Fibroblast of the conjunctiva (primary cell): ENCODE measurements at regions not wholly inside any gene's neighbourhood (a gene's known extent, or its start where the extent isn't known, plus 50 kb on each side); places are given as distances from the start of the nearest gene placed in this dataset.
"Not testable (repeated sequence)": the region's sequence is repeated elsewhere in the genome, so short reads cannot be mapped to it uniquely, and the experiment has no call there.

ENCODE experiments used
- DNase-seq: peaks from one replicate; pipeline ENCODE4 v3.0.0-alpha.2; 2010; ENCODE audit warnings: low read depth

DNA sequence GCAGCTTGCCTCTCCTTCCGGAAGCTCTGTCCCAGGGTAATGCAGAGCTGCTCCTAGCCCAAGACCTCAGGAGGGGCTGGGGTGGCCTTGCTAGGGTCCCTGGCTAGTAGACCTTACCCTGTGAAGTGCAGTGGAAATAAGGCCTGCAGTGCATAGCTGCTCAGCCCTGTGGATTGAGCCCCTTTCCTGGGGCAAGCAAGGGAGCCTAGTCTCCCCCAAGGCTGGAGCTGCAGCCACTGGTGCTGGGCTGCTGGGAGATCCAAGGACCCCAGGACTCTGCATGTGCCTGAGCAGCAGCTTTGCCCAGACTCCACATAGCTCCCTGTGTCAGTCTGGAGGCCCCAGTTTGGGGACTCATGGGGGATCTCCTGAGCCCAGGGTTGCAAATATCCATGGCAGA, 57.9 kb downstream of the FANCF start:
- DNase-seq, result no peak

GRCh38 chr11:22566293-22566692, 59.3 kb downstream of the FANCF start:
- DNase-seq, result no peak

- DNase-seq, result no peak
Measured at GRCh38 chr11:22561283-22561682, 64.3 kb downstream of the FANCF start.

GRCh38 chr11:22559416-22559815, 66.2 kb downstream of the FANCF start:
- no peak for DNase-seq

DNA sequence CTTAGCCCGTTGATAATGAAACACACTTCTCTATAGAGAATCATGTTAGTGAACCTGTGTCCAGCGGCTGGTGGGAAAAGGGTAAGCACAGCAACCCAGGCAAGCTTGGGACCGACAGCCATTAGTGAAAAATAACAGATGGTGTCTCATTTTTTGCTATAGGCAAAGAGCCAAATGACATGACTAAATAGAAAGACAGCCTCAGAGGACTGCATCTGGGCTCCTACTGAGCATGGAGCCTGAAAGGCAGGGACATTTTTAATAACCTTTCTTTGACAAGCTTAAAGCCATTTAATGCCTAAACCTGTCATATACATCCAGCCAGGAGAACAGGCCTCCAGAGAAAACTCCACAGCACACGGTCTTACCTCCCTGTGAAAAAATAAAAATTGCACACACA, 67.0 kb downstream of the FANCF start:
- no peak for DNase-seq

GRCh38 chr11:22556381-22556780, 69.2 kb downstream of the FANCF start:
- no peak for DNase-seq

GRCh38 chr11:22555881-22556280, 69.7 kb downstream of the FANCF start:
- DNase-seq, result no peak

GRCh38 chr11:22554221-22554620, 71.4 kb downstream of the FANCF start:
- DNase-seq, result no peak

DNA sequence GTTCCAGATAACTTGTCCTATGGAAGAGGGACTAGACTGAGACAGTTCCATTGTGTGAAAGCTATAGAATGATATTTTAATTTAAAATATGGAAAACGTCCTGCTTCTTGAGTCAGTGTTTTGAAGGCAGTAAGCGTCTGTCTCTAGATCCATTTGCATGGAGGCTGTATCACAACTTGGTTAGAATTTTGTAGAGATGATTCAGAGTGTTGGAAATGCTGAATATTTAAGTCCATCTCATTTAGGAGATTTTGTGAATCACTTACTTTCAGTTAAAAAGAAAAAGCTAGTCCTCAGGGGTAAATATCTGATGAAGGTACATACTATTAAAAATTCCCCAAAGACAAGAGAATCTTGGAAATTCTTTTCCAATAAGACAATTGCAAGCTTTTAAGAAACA, 72.7 kb downstream of the FANCF start:
- DNase-seq, result no peak

GRCh38 chr11:22546746-22547145, 78.9 kb downstream of the FANCF start:
- DNase-seq, result no peak

- DNase-seq, result no peak
Measured at GRCh38 chr11:22543261-22543660, 82.4 kb downstream of the FANCF start.

- DNase-seq, result peak; percentile 32
Measured at GRCh38 chr11:22539821-22540256, 85.8 kb downstream of the FANCF start.

GRCh38 chr11:22536071-22536470, 89.6 kb downstream of the FANCF start:
- no peak for DNase-seq

DNA sequence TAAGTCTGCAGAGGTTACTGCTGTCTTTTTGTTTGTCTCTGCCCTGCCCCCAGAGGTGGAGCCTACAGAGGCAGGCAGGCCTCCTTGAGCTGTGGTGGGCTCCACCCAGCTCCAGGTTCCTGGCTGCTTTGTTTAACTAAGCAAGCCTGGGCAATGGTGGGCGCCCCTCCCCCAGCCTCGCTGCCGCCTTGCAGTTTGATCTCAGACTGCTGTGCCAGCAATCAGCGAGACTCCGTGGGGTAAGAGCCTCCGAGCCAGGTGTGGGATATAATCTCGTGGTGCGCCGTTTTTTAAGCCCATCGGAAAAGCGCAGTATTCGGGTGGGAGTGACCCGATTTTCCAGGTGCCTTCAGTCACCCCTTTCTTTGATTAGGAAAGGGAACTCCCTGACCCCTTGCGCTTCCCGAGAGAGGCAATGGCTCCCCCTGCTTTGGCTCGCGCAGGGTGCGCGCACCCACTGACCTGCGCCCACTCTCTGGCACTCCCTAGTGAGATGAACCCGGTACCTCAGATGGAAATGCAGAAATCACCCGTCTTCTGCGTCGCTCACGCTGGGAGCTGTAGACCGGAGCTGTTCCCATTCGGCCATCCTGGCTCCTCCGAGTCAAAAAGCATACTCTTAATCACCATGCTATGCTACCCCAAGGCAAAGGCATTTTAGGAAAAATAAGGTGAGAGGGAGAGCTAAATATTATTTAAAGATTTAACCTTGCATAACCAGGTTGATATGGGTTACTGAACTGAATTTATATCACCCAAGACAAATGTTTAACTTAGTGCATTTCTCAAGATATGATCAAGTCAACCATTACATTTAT, 96.8 kb downstream of the FANCF start:
- not testable (repeated sequence) for DNase-seq

DNA sequence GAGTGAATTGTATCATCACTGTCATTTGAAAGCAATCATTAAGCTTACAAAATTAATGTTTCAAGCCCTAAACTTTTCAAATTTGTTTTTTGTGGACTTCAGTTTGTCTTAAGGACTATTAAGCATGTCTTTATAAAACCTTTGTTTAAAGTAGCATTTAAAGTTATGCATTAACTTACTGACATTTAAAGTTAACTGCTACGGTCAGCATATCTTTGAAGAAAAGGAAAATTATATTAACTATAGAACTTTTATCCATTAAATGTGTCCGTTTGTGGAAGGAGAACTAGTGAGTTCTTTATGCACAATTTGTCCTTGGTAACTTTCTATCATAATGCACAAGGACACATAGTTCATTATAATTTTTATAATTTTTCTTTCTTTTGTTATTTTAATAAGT, 103.4 kb downstream of the FANCF start:
- no peak for DNase-seq

- DNase-seq, result peak; percentile 66
Measured at GRCh38 chr11:22521226-22521625, 104.4 kb downstream of the FANCF start.

- DNase-seq, result peak; percentile 29
Measured at GRCh38 chr11:22520521-22520920, 105.1 kb downstream of the FANCF start.

DNA sequence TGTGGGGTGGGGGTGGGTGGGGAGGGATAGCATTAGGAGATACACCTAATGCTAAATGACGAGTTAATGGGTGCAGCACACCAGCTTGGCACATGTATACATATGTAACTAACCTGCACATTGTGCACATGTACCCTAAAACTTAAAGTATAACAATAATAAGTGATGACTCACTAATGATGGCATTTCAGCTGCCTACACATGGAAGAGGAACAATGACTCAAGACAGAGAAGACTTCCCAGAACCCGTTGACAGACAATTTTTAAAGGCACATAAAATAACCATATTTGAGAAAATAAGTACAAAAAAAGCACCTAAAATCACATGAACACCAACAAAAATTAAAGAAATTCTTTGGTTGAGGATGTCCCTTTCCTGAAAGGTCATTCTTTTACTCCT, 107.3 kb downstream of the FANCF start:
- not testable (repeated sequence) for DNase-seq

GRCh38 chr11:22516111-22516510, 109.5 kb downstream of the FANCF start:
- DNase-seq, result no peak

GRCh38 chr11:22512457-22512856, 113.2 kb downstream of the FANCF start:
- no peak for DNase-seq

- peak; percentile 63 for DNase-seq
Measured at GRCh38 chr11:22510741-22511140, 114.9 kb downstream of the FANCF start.

DNA sequence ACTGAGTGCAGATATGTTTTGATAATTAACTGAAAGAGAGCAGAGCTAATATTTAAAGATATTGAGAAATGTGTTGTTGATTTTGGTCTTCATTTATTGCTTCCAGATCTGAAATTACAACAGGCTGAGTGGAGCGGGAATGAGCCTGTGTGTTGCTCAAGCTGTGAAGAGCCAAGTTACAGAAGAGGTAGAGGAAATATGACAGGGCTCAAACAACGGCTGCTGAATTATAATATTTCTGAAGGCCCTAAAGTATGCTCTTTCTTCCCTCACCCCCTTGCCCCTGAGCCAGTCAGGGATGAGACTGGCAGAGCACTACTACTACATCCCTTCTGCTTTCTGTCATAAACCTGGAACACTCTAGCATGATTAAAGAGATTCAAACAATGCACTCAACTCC, 115.6 kb downstream of the FANCF start:
- peak; percentile 6 for DNase-seq

DNA sequence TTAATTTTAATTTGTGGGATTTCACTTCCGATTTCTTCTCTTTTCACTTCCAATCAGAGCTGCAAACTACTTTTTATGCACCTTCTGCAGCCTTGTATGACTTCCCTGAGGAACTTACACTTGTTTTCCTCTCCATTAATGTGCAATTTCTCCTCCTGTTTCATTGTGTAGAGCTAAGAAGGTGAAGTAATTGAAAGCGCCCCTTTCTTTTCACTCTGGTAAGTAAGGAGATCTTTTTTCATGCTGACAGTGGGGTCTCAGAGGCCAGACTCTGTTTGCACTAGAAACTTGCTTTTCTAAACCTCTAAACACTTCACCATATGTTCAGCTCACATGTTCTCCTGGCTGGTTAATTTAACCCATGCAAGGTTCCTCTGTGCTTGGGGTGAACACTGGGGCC, 117.0 kb downstream of the FANCF start:
- no peak for DNase-seq

DNA sequence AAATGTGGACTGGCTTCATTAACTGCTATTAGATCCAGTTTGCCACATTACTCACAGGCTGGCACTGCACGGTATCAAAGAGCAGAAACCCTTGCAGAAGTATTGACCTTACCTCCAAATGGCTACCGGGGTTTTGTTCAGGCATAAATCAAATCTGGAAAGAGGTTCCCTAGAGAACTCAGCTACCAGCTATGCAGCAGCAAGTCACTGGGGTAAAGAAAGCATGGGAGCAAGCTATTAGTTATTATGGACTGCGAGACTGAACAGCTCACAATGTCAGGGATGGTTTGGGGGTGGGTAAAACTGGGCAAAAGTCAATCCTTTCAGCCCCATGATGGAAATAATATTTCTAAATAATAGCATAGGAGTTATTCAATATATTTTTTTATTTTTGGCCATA, 128.1 kb downstream of the FANCF start:
- no peak for DNase-seq
